A673 (cell line): ENCODE measurements at regions not wholly inside any gene's neighbourhood (a gene's known extent, or its start where the extent isn't known, plus 50 kb on each side); places are given as distances from the start of the nearest gene placed in this dataset.

Source experiments
- BruUV-seq: library from RNA; stranded (reverse); fragments of 400-500 nt; replicated peaks from 2 replicates; lab custom pipeline; 2021; lab: Mats Ljungman, UMichigan
- CTCF ChIA-PET: fragments of 300-600 bp; sonication (Branson Sonifier 250); formaldehyde crosslinking; loops from one replicate; lab custom pipeline; 2022; ENCODE audit warnings: antibody characterized with exemption; lab: Charles Lee
- POLR2A ChIA-PET: fragments of 300-600 bp; sonication (Branson Sonifier 250); formaldehyde crosslinking; loops from one replicate; lab custom pipeline; 2022; ENCODE audit warnings: antibody characterized with exemption; ENCODE audit not compliant: low non-redundant PET; lab: Charles Lee
- DNase-seq: peaks from one replicate; pipeline ENCODE4 v3.0.0-alpha.2; 2015; ENCODE audit warnings: low spot score
- H3K27ac ChIP-seq: fragments of 200-600 bp; sonication (generic); 2 replicates; pipeline ENCODE4 v1.5.1; 2016; ENCODE audit warnings: mixed run types, low read depth, mild to moderate bottlenecking, mixed read lengths, antibody characterized with exemption, low read length; ENCODE audit not compliant: poor library complexity, severe bottlenecking
- H3K27me3 ChIP-seq: fragments of 200-600 bp; sonication (generic); replicated peaks from 2 replicates; pipeline ENCODE4 v1.6.1; 2017; ENCODE audit warnings: mixed run types, low read depth, mild to moderate bottlenecking, mixed read lengths, antibody characterized with exemption, low read length; ENCODE audit not compliant: insufficient read depth, poor library complexity
- H3K36me3 ChIP-seq: fragments of 200-600 bp; sonication (generic); 2 replicates; pipeline ENCODE4 v1.6.1; 2016; ENCODE audit warnings: mixed run types, mild to moderate bottlenecking, mixed read lengths, antibody characterized with exemption, low read length; ENCODE audit not compliant: insufficient read depth, poor library complexity, severe bottlenecking
- H3K4me1 ChIP-seq: fragments of 200-600 bp; sonication (generic); 2 replicates; pipeline ENCODE4 v1.6.1; 2017; ENCODE audit warnings: mixed run types, mild to moderate bottlenecking, mixed read lengths, antibody characterized with exemption, low read length; ENCODE audit not compliant: insufficient read depth, poor library complexity, severe bottlenecking
- H3K4me3 ChIP-seq: fragments of 200-600 bp; sonication (generic); 2 replicates; pipeline ENCODE4 v1.5.1; 2016; ENCODE audit warnings: low read depth, mixed run types, mild to moderate bottlenecking, mixed read lengths, low read length; ENCODE audit not compliant: poor library complexity, severe bottlenecking
- H3K9me3 ChIP-seq: fragments of 200-600 bp; sonication (generic); 2 replicates; pipeline ENCODE4 v1.6.1; 2016; ENCODE audit warnings: mixed run types, low read depth, mild to moderate bottlenecking, mixed read lengths, antibody characterized with exemption, low read length; ENCODE audit not compliant: poor library complexity, severe bottlenecking
- EZH2 ChIP-seq: fragments of 200-600 bp; sonication (generic); IDR thresholded peaks from 2 replicates; pipeline ENCODE4 v1.6.1; 2017; ENCODE audit warnings: borderline replicate concordance, low read depth, mild to moderate bottlenecking, mixed read lengths, antibody characterized with exemption, low read length; ENCODE audit not compliant: poor library complexity, severe bottlenecking
- intact Hi-C: fragments of 100-400 bp; cut with micrococcal nuclease; formaldehyde crosslinking; loops from one replicate; pipeline ENCODE4 v1.10.0; 2022; ENCODE audit not compliant: unreplicated experiment
- TF ChIP-seq, protein P1 (sequence below): fragments of 300-800, 200-600 bp; sonication (generic); conservative IDR thresholded peaks from 2 replicates; pipeline ENCODE4 v1.5.1; 2017; ENCODE audit warnings: low read depth, mild to moderate bottlenecking, antibody characterized with exemption, low read length, moderate library complexity, mixed read lengths

GRCh38 chr12:86827409-86827808, 571.2 kb upstream of the MGAT4C start:
- DNase-seq: no peak
- TF ChIP-seq, protein P1, sequence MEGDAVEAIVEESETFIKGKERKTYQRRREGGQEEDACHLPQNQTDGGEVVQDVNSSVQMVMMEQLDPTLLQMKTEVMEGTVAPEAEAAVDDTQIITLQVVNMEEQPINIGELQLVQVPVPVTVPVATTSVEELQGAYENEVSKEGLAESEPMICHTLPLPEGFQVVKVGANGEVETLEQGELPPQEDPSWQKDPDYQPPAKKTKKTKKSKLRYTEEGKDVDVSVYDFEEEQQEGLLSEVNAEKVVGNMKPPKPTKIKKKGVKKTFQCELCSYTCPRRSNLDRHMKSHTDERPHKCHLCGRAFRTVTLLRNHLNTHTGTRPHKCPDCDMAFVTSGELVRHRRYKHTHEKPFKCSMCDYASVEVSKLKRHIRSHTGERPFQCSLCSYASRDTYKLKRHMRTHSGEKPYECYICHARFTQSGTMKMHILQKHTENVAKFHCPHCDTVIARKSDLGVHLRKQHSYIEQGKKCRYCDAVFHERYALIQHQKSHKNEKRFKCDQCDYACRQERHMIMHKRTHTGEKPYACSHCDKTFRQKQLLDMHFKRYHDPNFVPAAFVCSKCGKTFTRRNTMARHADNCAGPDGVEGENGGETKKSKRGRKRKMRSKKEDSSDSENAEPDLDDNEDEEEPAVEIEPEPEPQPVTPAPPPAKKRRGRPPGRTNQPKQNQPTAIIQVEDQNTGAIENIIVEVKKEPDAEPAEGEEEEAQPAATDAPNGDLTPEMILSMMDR: no peak
- TF ChIP-seq EZH2: no peak
- BruUV-seq: no TSS peak
- no peaks in the 10 kb centered on the region for H3K27me3 ChIP-seq
- ChIA-PET CTCF (no interaction called here), POLR2A (no interaction called here)
- intact Hi-C loops: no loop called here
- no peak overlapping the region for H3K4me3 ChIP-seq
- H3K4me1 ChIP-seq: no peaks in the 10 kb centered on the region
- H3K9me3 ChIP-seq: no peaks in the 10 kb centered on the region
- H3K27ac ChIP-seq: no peak overlapping the region
- no peaks in the 10 kb centered on the region for H3K36me3 ChIP-seq

GRCh38 chr12:86826051-86826450, 569.9 kb upstream of the MGAT4C start:
- no peaks in the 10 kb centered on the region for H3K27me3 ChIP-seq
- no peak overlapping the region for H3K4me3 ChIP-seq
- no peak for TF ChIP-seq EZH2
- TF ChIP-seq, protein P1: no peak
- DNase-seq: no peak
- no TSS peak for BruUV-seq
- H3K4me1 ChIP-seq: no peaks in the 10 kb centered on the region
- H3K27ac ChIP-seq: no peak overlapping the region
- intact Hi-C loops: no loop called here
- no peaks in the 10 kb centered on the region for H3K9me3 ChIP-seq
- ChIA-PET CTCF (no interaction called here), POLR2A (no interaction called here)
- no peaks in the 10 kb centered on the region for H3K36me3 ChIP-seq

- H3K9me3 ChIP-seq: no peaks in the 10 kb centered on the region
- H3K27me3 ChIP-seq: no peaks in the 10 kb centered on the region
- TF ChIP-seq, protein P1: no peak
- TF ChIP-seq EZH2: no peak
- intact Hi-C loops: no loop called here
- POLR2A ChIA-PET: no interaction called here
- CTCF ChIA-PET: no interaction called here
- no peaks in the 10 kb centered on the region for H3K36me3 ChIP-seq
- no peak overlapping the region for H3K27ac ChIP-seq
- BruUV-seq: no TSS peak
- H3K4me1 ChIP-seq: no peaks in the 10 kb centered on the region
- H3K4me3 ChIP-seq: no peak overlapping the region
- DNase-seq: no peak
Measured at GRCh38 chr12:86801439-86801838, 545.2 kb upstream of the MGAT4C start.
